T-helper 2 cell treated with Interferon-gamma antibody and Interleukin-4, amounts not matched to agents 5 μg/mL and 100 μg/mL, for 36 hours (primary cell): ENCODE measurements at regions not wholly inside any gene's neighbourhood (a gene's known extent, or its start where the extent isn't known, plus 50 kb on each side); places are given as distances from the start of the nearest gene placed in this dataset.
"Not testable (repeated sequence)": the region's sequence is repeated elsewhere in the genome, so short reads cannot be mapped to it uniquely, and the experiment has no call there.

ENCODE experiments used
- DNase-seq: peaks from one replicate; pipeline ENCODE4 v3.0.0; 2021; ENCODE audit warnings: low spot score
- H3K27ac Mint-ChIP-seq: one replicate; pipeline ENCODE4 v1.8.0; 2021; ENCODE audit warnings: mild to moderate bottlenecking, mixed read lengths
- H3K27me3 Mint-ChIP-seq: one replicate; pipeline ENCODE4 v1.8.0; 2021; ENCODE audit warnings: low read depth, mixed read lengths
- H3K36me3 Mint-ChIP-seq: one replicate; pipeline ENCODE4 v1.8.0; 2021; ENCODE audit warnings: low read depth, mixed read lengths
- H3K4me1 Mint-ChIP-seq: one replicate; pipeline ENCODE4 v1.8.0; 2021; ENCODE audit warnings: low read depth, mixed read lengths
- H3K4me3 Mint-ChIP-seq: one replicate; pipeline ENCODE4 v1.8.0; 2022; ENCODE audit warnings: mild to moderate bottlenecking, moderate library complexity, mixed read lengths
- H3K9me3 Mint-ChIP-seq: one replicate; pipeline ENCODE4 v1.8.0; 2021; ENCODE audit warnings: mixed read lengths

- H3K4me1 Mint-ChIP-seq: peaks cover 26% of the 10 kb centered on the region
- peaks cover 10% of the 10 kb centered on the region for H3K36me3 Mint-ChIP-seq
- peaks cover 6% of the 10 kb centered on the region for H3K27me3 Mint-ChIP-seq
- no peaks in the 10 kb centered on the region for H3K9me3 Mint-ChIP-seq
- peak overlapping the region; percentile 64 for H3K4me3 Mint-ChIP-seq
- H3K27ac Mint-ChIP-seq: peak overlapping the region; percentile 77
- no peak for DNase-seq
Observed at GRCh38 chr2:111534910-111535352, 349.1 kb downstream of the ANAPC1 start.

- H3K27ac Mint-ChIP-seq: peak overlapping the region; percentile 77
- peaks cover 6% of the 10 kb centered on the region for H3K27me3 Mint-ChIP-seq
- peak overlapping the region; percentile 64 for H3K4me3 Mint-ChIP-seq
- DNase-seq: no peak
- H3K4me1 Mint-ChIP-seq: peaks cover 26% of the 10 kb centered on the region
- H3K9me3 Mint-ChIP-seq: no peaks in the 10 kb centered on the region
- H3K36me3 Mint-ChIP-seq: peaks cover 10% of the 10 kb centered on the region
Observed at GRCh38 chr2:111535404-111535803, 348.6 kb downstream of the ANAPC1 start.

- peaks cover 29% of the 10 kb centered on the region for H3K4me1 Mint-ChIP-seq
- DNase-seq: no peak
- peaks cover 10% of the 10 kb centered on the region for H3K36me3 Mint-ChIP-seq
- no peak overlapping the region for H3K4me3 Mint-ChIP-seq
- H3K27me3 Mint-ChIP-seq: peaks cover 6% of the 10 kb centered on the region
- H3K9me3 Mint-ChIP-seq: no peaks in the 10 kb centered on the region
- H3K27ac Mint-ChIP-seq: no peak overlapping the region
Observed at GRCh38 chr2:111537078-111537655, 346.8 kb downstream of the ANAPC1 start.

GRCh38 chr2:111539991-111540390 lies 344.0 kb downstream of the ANAPC1 start:
- not testable (repeated sequence) for H3K36me3 Mint-ChIP-seq

GRCh38 chr2:111542120-111542774 lies 341.7 kb downstream of the ANAPC1 start:
- H3K4me3 Mint-ChIP-seq, H3K36me3 Mint-ChIP-seq, H3K9me3 Mint-ChIP-seq, H3K27me3 Mint-ChIP-seq, H3K27ac Mint-ChIP-seq, DNase-seq, H3K4me1 Mint-ChIP-seq: not testable (repeated sequence)

More at GRCh38 chr2:111539991-111540390, 344.0 kb downstream of the ANAPC1 start:
- not testable (repeated sequence) for H3K27me3 Mint-ChIP-seq, H3K9me3 Mint-ChIP-seq, H3K4me3 Mint-ChIP-seq, DNase-seq, H3K27ac Mint-ChIP-seq
- H3K4me1 Mint-ChIP-seq: peaks cover 14% of the 10 kb centered on the region

- H3K9me3 Mint-ChIP-seq, H3K27me3 Mint-ChIP-seq, H3K4me1 Mint-ChIP-seq, H3K4me3 Mint-ChIP-seq, H3K27ac Mint-ChIP-seq, H3K36me3 Mint-ChIP-seq, DNase-seq: not testable (repeated sequence)
Observed at GRCh38 chr2:111544006-111544405, 340.0 kb downstream of the ANAPC1 start.

- H3K4me3 Mint-ChIP-seq, H3K27ac Mint-ChIP-seq, H3K4me1 Mint-ChIP-seq, DNase-seq, H3K9me3 Mint-ChIP-seq, H3K36me3 Mint-ChIP-seq, H3K27me3 Mint-ChIP-seq: not testable (repeated sequence)
Observed at GRCh38 chr2:111545723-111546431, 338.1 kb downstream of the ANAPC1 start.

- not testable (repeated sequence) for DNase-seq
Observed at GRCh38 chr2:111546578-111546977, 337.4 kb downstream of the ANAPC1 start.

GRCh38 chr2:111549174-111549573 lies 334.8 kb downstream of the ANAPC1 start:
- not testable (repeated sequence) for DNase-seq, H3K27ac Mint-ChIP-seq, H3K4me3 Mint-ChIP-seq, H3K4me1 Mint-ChIP-seq, H3K36me3 Mint-ChIP-seq, H3K27me3 Mint-ChIP-seq, H3K9me3 Mint-ChIP-seq

More at GRCh38 chr2:111546578-111546977, 337.4 kb downstream of the ANAPC1 start:
- H3K27me3 Mint-ChIP-seq, H3K4me3 Mint-ChIP-seq, H3K9me3 Mint-ChIP-seq, H3K36me3 Mint-ChIP-seq, H3K4me1 Mint-ChIP-seq, H3K27ac Mint-ChIP-seq: not testable (repeated sequence)

GRCh38 chr2:111551428-111551827 lies 332.6 kb downstream of the ANAPC1 start:
- not testable (repeated sequence) for H3K4me3 Mint-ChIP-seq, H3K36me3 Mint-ChIP-seq, H3K27me3 Mint-ChIP-seq, H3K4me1 Mint-ChIP-seq, H3K9me3 Mint-ChIP-seq, DNase-seq, H3K27ac Mint-ChIP-seq

GRCh38 chr2:111552625-111553024 lies 331.4 kb downstream of the ANAPC1 start:
- H3K9me3 Mint-ChIP-seq, H3K27me3 Mint-ChIP-seq, DNase-seq, H3K27ac Mint-ChIP-seq, H3K4me3 Mint-ChIP-seq, H3K4me1 Mint-ChIP-seq, H3K36me3 Mint-ChIP-seq: not testable (repeated sequence)

GRCh38 chr2:111559301-111559700 lies 324.7 kb downstream of the ANAPC1 start:
- H3K36me3 Mint-ChIP-seq, H3K4me3 Mint-ChIP-seq, H3K27ac Mint-ChIP-seq, H3K4me1 Mint-ChIP-seq, H3K9me3 Mint-ChIP-seq, DNase-seq, H3K27me3 Mint-ChIP-seq: not testable (repeated sequence)

GRCh38 chr2:111559814-111560213 lies 324.2 kb downstream of the ANAPC1 start:
- DNase-seq, H3K4me3 Mint-ChIP-seq, H3K9me3 Mint-ChIP-seq, H3K36me3 Mint-ChIP-seq, H3K27ac Mint-ChIP-seq, H3K4me1 Mint-ChIP-seq, H3K27me3 Mint-ChIP-seq: not testable (repeated sequence)

- H3K36me3 Mint-ChIP-seq, H3K9me3 Mint-ChIP-seq, DNase-seq, H3K4me3 Mint-ChIP-seq, H3K27ac Mint-ChIP-seq, H3K4me1 Mint-ChIP-seq, H3K27me3 Mint-ChIP-seq: not testable (repeated sequence)
Observed at GRCh38 chr2:111566068-111566467, 317.9 kb downstream of the ANAPC1 start.
